ENCODE measurements at regions not wholly inside any gene's neighbourhood (a gene's known extent, or its start where the extent isn't known, plus 50 kb on each side); places are given as distances from the start of the nearest gene placed in this dataset.

GRCh38 chr21:38625000-38625399 lies 126.7 kb upstream of the ERG start:
- in situ Hi-C loops (cut with MboI; ENCODE audit: low sequenced_read_pairs in 4 of 4) = no loop called here
- Histone ChIP-seq H3K27me3 (no peaks in the 10 kb centered on the region), H3K9me3 (no peaks in the 10 kb centered on the region), H3K4me1 (no peaks in the 10 kb centered on the region), H3K36me3 (no peaks in the 10 kb centered on the region), H3K4me3 (no peak overlapping the region), H3K27ac (no peak overlapping the region)
- no peak for TF ChIP-seq CTCF (IDR thresholded peaks at IDR 0.05 in 4 of 5, conservative IDR thresholded peaks at IDR 0.05 in 1 of 5)
- TF ChIP-seq POLR2A (IDR thresholded peaks at IDR 0.05) = no peak
- intact Hi-C loops (cut with DNase I; ENCODE audit: low total_unique reads) = no loop called here
- no peak for DNase-seq
- no peak for ATAC-seq

GRCh38 chr21:38626306-38626705 lies 128.0 kb upstream of the ERG start:
- no peaks in the 10 kb centered on the region for H3K27me3 ChIP-seq
- H3K4me3 ChIP-seq = no peak overlapping the region
- ATAC-seq (no peak), DNase-seq (no peak)
- in situ Hi-C loops (cut with MboI; ENCODE audit: low sequenced_read_pairs in 4 of 4) = no loop called here
- no peaks in the 10 kb centered on the region for H3K9me3 ChIP-seq
- intact Hi-C loops (cut with DNase I; ENCODE audit: low total_unique reads) = no loop called here
- H3K36me3 ChIP-seq = no peaks in the 10 kb centered on the region
- no peak overlapping the region for H3K27ac ChIP-seq
- no peaks in the 10 kb centered on the region for H3K4me1 ChIP-seq
- TF ChIP-seq POLR2A (IDR thresholded peaks at IDR 0.05) (no peak), CTCF (IDR thresholded peaks at IDR 0.05 in 4 of 5, conservative IDR thresholded peaks at IDR 0.05 in 1 of 5) (no peak)

GRCh38 chr21:38628349-38628748 lies 130.1 kb upstream of the ERG start:
- no peaks in the 10 kb centered on the region for H3K36me3 ChIP-seq
- no peak for DNase-seq
- intact Hi-C loops (cut with DNase I; ENCODE audit: low total_unique reads) = no loop called here
- no peak overlapping the region for H3K27ac ChIP-seq
- H3K4me3 ChIP-seq = no peak overlapping the region
- H3K27me3 ChIP-seq = peaks cover 0 to 4% (median 0%) of the 10 kb centered on the region in 3 donors
- in situ Hi-C loops (cut with MboI; ENCODE audit: low sequenced_read_pairs in 4 of 4) = no loop called here
- no peaks in the 10 kb centered on the region for H3K9me3 ChIP-seq
- no peak for TF ChIP-seq CTCF (IDR thresholded peaks at IDR 0.05 in 4 of 5, conservative IDR thresholded peaks at IDR 0.05 in 1 of 5)
- TF ChIP-seq POLR2A (IDR thresholded peaks at IDR 0.05) = no peak
- no peak for ATAC-seq
- no peaks in the 10 kb centered on the region for H3K4me1 ChIP-seq

GRCh38 chr21:38631206-38631605 lies 132.9 kb upstream of the ERG start:
- DNase-seq (no peak), ATAC-seq (no peak)
- H3K36me3 ChIP-seq = no peaks in the 10 kb centered on the region

More at GRCh38 chr21:38631206-38631605, 132.9 kb upstream of the ERG start:
- Histone ChIP-seq H3K9me3 (no peaks in the 10 kb centered on the region), H3K4me1 (no peaks in the 10 kb centered on the region), H3K27ac (no peak overlapping the region), H3K27me3 (peaks cover 0 to 4% (median 0%) of the 10 kb centered on the region in 3 donors), H3K4me3 (no peak overlapping the region)
- in situ Hi-C loops (cut with MboI; ENCODE audit: low sequenced_read_pairs in 4 of 4) (no loop called here), intact Hi-C loops (cut with DNase I; ENCODE audit: low total_unique reads) (no loop called here)
- TF ChIP-seq CTCF (IDR thresholded peaks at IDR 0.05 in 4 of 5, conservative IDR thresholded peaks at IDR 0.05 in 1 of 5) = no peak
- TF ChIP-seq POLR2A (IDR thresholded peaks at IDR 0.05) = no peak
